Common myeloid progenitor, CD34-positive (primary cell): ENCODE measurements at regions not wholly inside any gene's neighbourhood (a gene's known extent, or its start where the extent isn't known, plus 50 kb on each side); places are given as distances from the start of the nearest gene placed in this dataset.
"Not testable (repeated sequence)": the region's sequence is repeated elsewhere in the genome, so short reads cannot be mapped to it uniquely, and the experiment has no call there.

Experiments used
- CTCF ChIA-PET: fragments of 350-600 bp; sonication (Branson Sonifier 250); formaldehyde crosslinking; loops from one replicate; lab custom pipeline; 2021; ENCODE audit warnings: antibody characterized with exemption; lab: Charles Lee
- POLR2A ChIA-PET: fragments of 350-600 bp; sonication (Branson Sonifier 250); formaldehyde crosslinking; loops from one replicate; lab custom pipeline; 2021; ENCODE audit warnings: antibody characterized with exemption; lab: Charles Lee
- DNase-seq, 3 donors: peaks; one replicate each; pipeline versions ENCODE4 v3.0.0 to v3.0.0-alpha.2; 2013
- H3K27ac ChIP-seq, 2 experiments: 1 replicate in 1 of 2; 2 replicates in 1 of 2; pipeline ENCODE4 v1.7.0; 2013; ENCODE audit warnings: inconsistent platforms in 2 of 2, low read length in 2 of 2, mild to moderate bottlenecking in 2 of 2, low read depth in 1 of 2, moderate library complexity in 1 of 2; ENCODE audit not compliant: severe bottlenecking in 2 of 2, insufficient read depth in 1 of 2, poor library complexity in 1 of 2
- H3K27me3 ChIP-seq, 5 experiments: replicated peaks in 2 of 5; 1 replicate in 3 of 5; 2 replicates in 2 of 5; pipeline versions ENCODE4 v1.6.1 to v1.7.0; 2013; ENCODE audit warnings: low read length in 4 of 5, mild to moderate bottlenecking in 2 of 5, moderate library complexity in 2 of 5, inconsistent platforms in 1 of 5; ENCODE audit not compliant: insufficient read depth in 5 of 5, control insufficient read depth in 4 of 5
- H3K36me3 ChIP-seq, 4 experiments: 1 replicate in 2 of 4; 2 replicates in 2 of 4; pipeline versions ENCODE4 v1.6.1 to v1.7.0; 2013; ENCODE audit warnings: low read length in 3 of 4, control low read depth in 1 of 4, mild to moderate bottlenecking in 1 of 4; ENCODE audit not compliant: control insufficient read depth in 4 of 4, insufficient read depth in 4 of 4
- H3K4me1 ChIP-seq, 4 experiments: 1 replicate in 3 of 4; 2 replicates in 1 of 4; pipeline versions ENCODE4 v1.6.1 to v1.7.1; 2013; ENCODE audit warnings: low read length in 3 of 4, mild to moderate bottlenecking in 3 of 4, control low read depth in 1 of 4, inconsistent platforms in 1 of 4, moderate library complexity in 1 of 4; ENCODE audit not compliant: control insufficient read depth in 4 of 4, insufficient read depth in 4 of 4; ENCODE audit errors: control extremely low read depth in 1 of 4
- H3K4me3 ChIP-seq, 7 experiments: 1 replicate in 4 of 7; 2 replicates in 3 of 7; pipeline versions ENCODE4 v1.5.1 to v1.7.0; 2013; ENCODE audit warnings: mild to moderate bottlenecking in 7 of 7, low read length in 6 of 7, moderate library complexity in 6 of 7, inconsistent platforms in 2 of 7, low read depth in 2 of 7, control low read depth in 1 of 7; ENCODE audit not compliant: insufficient read depth in 4 of 7, control insufficient read depth in 1 of 7; ENCODE audit errors: extremely low read depth in 1 of 7
- H3K9me3 ChIP-seq, 5 experiments: 1 replicate in 4 of 5; 2 replicates in 1 of 5; pipeline versions ENCODE4 v1.6.1 to v1.7.1; 2013; ENCODE audit warnings: low read length in 4 of 5, mild to moderate bottlenecking in 2 of 5, inconsistent platforms in 1 of 5, low read depth in 1 of 5, moderate library complexity in 1 of 5; ENCODE audit not compliant: control insufficient read depth in 4 of 5, insufficient read depth in 2 of 5; ENCODE audit errors: control extremely low read depth in 1 of 5
- WGBS: methylation state at CpG from one replicate; pipeline ENCODE4 v1.1.5; 2013; ENCODE audit not compliant: insufficient coverage; 5-methylcytosine and 5-hydroxymethylcytosine counted together

- H3K4me1 ChIP-seq, CTCF ChIA-PET, DNase-seq, H3K36me3 ChIP-seq, H3K4me3 ChIP-seq, H3K27ac ChIP-seq, H3K27me3 ChIP-seq, H3K9me3 ChIP-seq, POLR2A ChIA-PET: not testable (repeated sequence)
- no CpG with 5 or more reads among the region's 4 CpGs for WGBS
These were observed 93.0 kb downstream of the NAPG start for GRCh38 chr18:10618797-10619196.

- H3K9me3 ChIP-seq, H3K27me3 ChIP-seq, H3K4me3 ChIP-seq, DNase-seq, POLR2A ChIA-PET, H3K4me1 ChIP-seq, H3K36me3 ChIP-seq, H3K27ac ChIP-seq, CTCF ChIA-PET: not testable (repeated sequence)
- 90% methylated on average over 2 of the region's 2 CpGs for WGBS
These were observed 93.5 kb downstream of the NAPG start for GRCh38 chr18:10619280-10619679.

- H3K4me3 ChIP-seq, H3K9me3 ChIP-seq, DNase-seq, H3K27ac ChIP-seq, H3K36me3 ChIP-seq, POLR2A ChIA-PET, H3K27me3 ChIP-seq, H3K4me1 ChIP-seq, CTCF ChIA-PET: not testable (repeated sequence)
- WGBS = no CpG with 5 or more reads among the region's 5 CpGs
These were observed 94.0 kb downstream of the NAPG start for GRCh38 chr18:10619833-10620232.
